GM23248 (cell line): ENCODE measurements at regions not wholly inside any gene's neighbourhood (a gene's known extent, or its start where the extent isn't known, plus 50 kb on each side); places are given as distances from the start of the nearest gene placed in this dataset.

ENCODE experiments used
- DNase-seq: peaks from one replicate; pipeline ENCODE4 v3.0.0-alpha.2; 2015
- H2AFZ ChIP-seq: fragments of 200-600 bp; sonication (generic); 2 replicates; pipeline ENCODE4 v1.6.1; 2016; ENCODE audit warnings: antibody characterized with exemption
- H3F3A ChIP-seq: fragments of 200-600 bp; sonication (generic); 2 replicates; pipeline ENCODE4 v1.6.1; 2016; ENCODE audit warnings: mild to moderate bottlenecking, antibody characterized with exemption, mixed run types; ENCODE audit not compliant: insufficient read depth
- H3K27ac ChIP-seq: fragments of 200-600 bp; sonication (generic); 2 replicates; pipeline ENCODE4 v1.5.1; 2016; ENCODE audit warnings: mild to moderate bottlenecking
- H3K27me3 ChIP-seq: fragments of 200-600 bp; sonication (generic); replicated peaks from 2 replicates; pipeline ENCODE4 v1.6.1; 2016; ENCODE audit warnings: mild to moderate bottlenecking; ENCODE audit not compliant: insufficient read depth
- H3K36me3 ChIP-seq: fragments of 200-600 bp; sonication (generic); 2 replicates; pipeline ENCODE4 v1.6.1; 2016; ENCODE audit warnings: low read depth, mild to moderate bottlenecking
- H3K4me1 ChIP-seq: fragments of 200-600 bp; sonication (generic); 2 replicates; pipeline ENCODE4 v1.6.1; 2016; ENCODE audit warnings: mild to moderate bottlenecking; ENCODE audit not compliant: insufficient read depth
- H3K4me2 ChIP-seq: fragments of 200-600 bp; sonication (generic); one replicate; pipeline ENCODE4 v1.6.1; 2016; ENCODE audit warnings: mild to moderate bottlenecking; ENCODE audit not compliant: unreplicated experiment
- H3K4me3 ChIP-seq: fragments of 200-600 bp; sonication (generic); 2 replicates; pipeline ENCODE4 v1.5.1; 2016; ENCODE audit warnings: mild to moderate bottlenecking
- H3K79me2 ChIP-seq: fragments of 200-600 bp; sonication (generic); 2 replicates; pipeline ENCODE4 v1.6.1; 2016; ENCODE audit warnings: mild to moderate bottlenecking; ENCODE audit not compliant: insufficient read depth
- H3K9ac ChIP-seq: fragments of 200-600 bp; sonication (generic); 2 replicates; pipeline ENCODE4 v1.6.1; 2016; ENCODE audit warnings: mild to moderate bottlenecking
- H3K9me2 ChIP-seq: fragments of 200-600 bp; sonication (generic); 2 replicates; pipeline ENCODE4 v1.6.1; 2016; ENCODE audit warnings: mixed run types, mild to moderate bottlenecking, moderate library complexity; ENCODE audit not compliant: insufficient read depth
- H3K9me3 ChIP-seq: fragments of 200-600 bp; sonication (generic); one replicate; pipeline ENCODE4 v1.6.1; 2017; ENCODE audit warnings: low read depth
- H4K20me1 ChIP-seq: fragments of 200-600 bp; sonication (generic); 2 replicates; pipeline ENCODE4 v1.6.0; 2016; ENCODE audit not compliant: insufficient read depth
- EZH2 ChIP-seq: fragments of 200-600 bp; sonication (generic); IDR thresholded peaks from 2 replicates; pipeline ENCODE4 v1.6.1; 2018; ENCODE audit warnings: antibody characterized with exemption, mild to moderate bottlenecking; ENCODE audit not compliant: insufficient read depth, poor library complexity, severe bottlenecking
- EZH2phosphoT487 ChIP-seq: fragments of 200-600 bp; sonication (generic); IDR thresholded peaks from 2 replicates; pipeline ENCODE4 v1.6.1; 2018; ENCODE audit warnings: antibody characterized with exemption, moderate library complexity, mild to moderate bottlenecking, low read depth; ENCODE audit not compliant: insufficient read depth
- WGBS, 2 experiments: methylation state at CpG; one replicate each; pipeline ENCODE4 v1.1.6; 2015 to 2017; ENCODE audit warnings: low lambda C conversion rate in 2 of 2, low coverage in 1 of 2; ENCODE audit errors: missing lambda C conversion rate in 2 of 2; 5-methylcytosine and 5-hydroxymethylcytosine counted together
- in situ Hi-C: fragments of 300-500 bp; cut with MboI; formaldehyde crosslinking; loops from 2 replicates; pipeline ENCODE4 v1.15.0; 2020

DNA sequence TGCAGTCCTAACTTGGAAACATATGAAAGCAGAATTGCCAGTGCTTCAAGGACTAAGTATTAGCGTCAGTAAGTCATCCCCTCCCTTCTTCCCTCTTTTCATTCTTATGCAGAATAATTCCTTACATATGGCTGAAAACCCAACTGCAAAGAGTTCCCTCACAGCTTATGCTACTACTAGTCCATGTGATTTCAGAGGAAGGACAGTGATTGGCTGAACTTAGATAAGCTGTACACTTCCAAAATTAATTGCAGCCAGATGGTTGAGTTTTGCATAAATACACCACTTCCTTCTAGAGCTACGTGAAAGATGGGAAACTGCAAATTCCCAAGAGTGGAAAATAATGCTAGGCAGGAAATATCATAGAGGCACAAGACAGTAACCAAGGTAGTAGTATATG, 730.4 kb downstream of the OLFM4 start:
- WGBS, 2 experiments: 0% methylated on average over 2 of the region's 2 CpGs

GRCh38 chr13:53775807-53776206, 747.2 kb downstream of the OLFM4 start:
- no peaks in the 10 kb centered on the region for H3F3A ChIP-seq
- H3K27ac ChIP-seq: no peak overlapping the region
- DNase-seq: no peak
- no peak overlapping the region for H2AFZ ChIP-seq
- H3K4me1 ChIP-seq: no peaks in the 10 kb centered on the region
- H3K9me3 ChIP-seq: no peaks in the 10 kb centered on the region
- WGBS, 2 experiments: 2 to 4% methylated on average over 1 of the region's 1 CpG
- H3K27me3 ChIP-seq: no peaks in the 10 kb centered on the region
- no peaks in the 10 kb centered on the region for H3K9me2 ChIP-seq
- H3K79me2 ChIP-seq: no peaks in the 10 kb centered on the region
- H3K36me3 ChIP-seq: no peaks in the 10 kb centered on the region
- no peak overlapping the region for H3K9ac ChIP-seq
- TF ChIP-seq EZH2: no peak
- TF ChIP-seq EZH2phosphoT487: no peak
- in situ Hi-C loops: no loop called here
- no peak overlapping the region for H3K4me2 ChIP-seq
- no peaks in the 10 kb centered on the region for H4K20me1 ChIP-seq
- H3K4me3 ChIP-seq: no peak overlapping the region

More for the DNA sequence above, 730.4 kb downstream of the OLFM4 start:
- TF ChIP-seq EZH2 (no peak), EZH2phosphoT487 (no peak)
- in situ Hi-C loops: no loop called here
- H3K4me1 ChIP-seq: no peaks in the 10 kb centered on the region
- no peak overlapping the region for H2AFZ ChIP-seq
- H3K36me3 ChIP-seq: no peaks in the 10 kb centered on the region
- H3K9me2 ChIP-seq: no peaks in the 10 kb centered on the region
- no peak overlapping the region for H3K4me2 ChIP-seq
- H3K27ac ChIP-seq: no peak overlapping the region
- H4K20me1 ChIP-seq: no peaks in the 10 kb centered on the region
- DNase-seq: no peak
- H3K27me3 ChIP-seq: no peaks in the 10 kb centered on the region
- H3K79me2 ChIP-seq: no peaks in the 10 kb centered on the region
- no peak overlapping the region for H3K9ac ChIP-seq
- H3K9me3 ChIP-seq: no peaks in the 10 kb centered on the region
- no peak overlapping the region for H3K4me3 ChIP-seq
- no peaks in the 10 kb centered on the region for H3F3A ChIP-seq

DNA sequence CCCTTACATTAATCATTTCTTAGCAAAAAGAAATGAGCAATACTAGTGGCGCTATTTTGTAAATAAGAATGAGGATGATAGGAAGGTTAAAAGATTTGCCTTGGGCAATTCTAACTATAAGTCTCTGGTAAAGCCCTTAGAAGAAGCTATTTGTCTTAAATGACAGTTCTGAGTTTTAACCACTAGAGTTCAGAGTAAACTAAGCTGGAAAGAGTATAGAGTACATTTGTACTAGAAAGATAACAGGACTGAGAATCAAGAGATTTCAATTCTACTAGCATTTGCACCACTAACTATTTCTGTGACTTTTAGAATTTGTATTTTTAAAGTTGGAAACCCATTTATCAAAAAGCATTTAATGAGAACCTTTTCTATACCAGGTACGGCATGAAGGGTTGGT, 750.3 kb downstream of the OLFM4 start:
- in situ Hi-C loops: no loop called here
- H3K9ac ChIP-seq: no peak overlapping the region
- H3K27ac ChIP-seq: no peak overlapping the region
- H3K4me3 ChIP-seq: no peak overlapping the region
- no peaks in the 10 kb centered on the region for H3K9me2 ChIP-seq
- 34 to 38% methylated on average over 2 of the region's 2 CpGs for whole genome bisulfite sequencing, 2 experiments
- no peak for TF ChIP-seq EZH2phosphoT487
- H3K36me3 ChIP-seq: no peaks in the 10 kb centered on the region
- H3K9me3 ChIP-seq: no peaks in the 10 kb centered on the region
- DNase-seq: no peak
- H3F3A ChIP-seq: no peaks in the 10 kb centered on the region
- H3K4me1 ChIP-seq: no peaks in the 10 kb centered on the region
- no peaks in the 10 kb centered on the region for H3K27me3 ChIP-seq
- no peaks in the 10 kb centered on the region for H4K20me1 ChIP-seq
- H2AFZ ChIP-seq: no peak overlapping the region
- H3K79me2 ChIP-seq: no peaks in the 10 kb centered on the region
- H3K4me2 ChIP-seq: no peak overlapping the region

GRCh38 chr13:53781941-53782340, 753.3 kb downstream of the OLFM4 start:
- no peak overlapping the region for H3K4me3 ChIP-seq
- TF ChIP-seq EZH2phosphoT487 (no peak), EZH2 (no peak)
- no peak for DNase-seq
- no peaks in the 10 kb centered on the region for H3F3A ChIP-seq
- H3K27ac ChIP-seq: no peak overlapping the region
- no peak overlapping the region for H3K9ac ChIP-seq
- 7 to 14% methylated on average over 6 of the region's 6 CpGs for WGBS, 2 experiments
- no peaks in the 10 kb centered on the region for H3K9me2 ChIP-seq
- in situ Hi-C loops: no loop called here
- H4K20me1 ChIP-seq: no peaks in the 10 kb centered on the region
- no peaks in the 10 kb centered on the region for H3K27me3 ChIP-seq
- H3K4me1 ChIP-seq: no peaks in the 10 kb centered on the region
- no peaks in the 10 kb centered on the region for H3K36me3 ChIP-seq
- no peak overlapping the region for H3K4me2 ChIP-seq
- no peak overlapping the region for H2AFZ ChIP-seq
- H3K9me3 ChIP-seq: no peaks in the 10 kb centered on the region
- no peaks in the 10 kb centered on the region for H3K79me2 ChIP-seq

GRCh38 chr13:53782488-53782961, 753.9 kb downstream of the OLFM4 start:
- Histone ChIP-seq H3K36me3 (no peaks in the 10 kb centered on the region), H4K20me1 (no peaks in the 10 kb centered on the region), H3K9me2 (no peaks in the 10 kb centered on the region), H3K4me1 (no peaks in the 10 kb centered on the region), H3K79me2 (no peaks in the 10 kb centered on the region), H3K4me3 (peak overlapping the region; percentile 59), H3K27ac (no peak overlapping the region), H3K4me2 (peak overlapping the region; percentile 82), H3K27me3 (no peaks in the 10 kb centered on the region), H2AFZ (peak overlapping the region; percentile 86), H3K9me3 (no peaks in the 10 kb centered on the region), H3F3A (no peaks in the 10 kb centered on the region), H3K9ac (peak overlapping the region; percentile 38)
- in situ Hi-C loops: no loop called here
- WGBS, 2 experiments: 2 to 3% methylated on average over 9 of the region's 9 CpGs
- TF ChIP-seq EZH2phosphoT487: no peak
- no peak for TF ChIP-seq EZH2
- DNase-seq: peak; percentile 68
